HG02588 (cell line): ENCODE measurements at regions not wholly inside any gene's neighbourhood (a gene's known extent, or its start where the extent isn't known, plus 50 kb on each side); places are given as distances from the start of the nearest gene placed in this dataset.
"Not testable (repeated sequence)": the region's sequence is repeated elsewhere in the genome, so short reads cannot be mapped to it uniquely, and the experiment has no call there.

Experiments used
- ATAC-seq: cut with Tn5 transposase; IDR thresholded peaks from one replicate; pipeline ENCODE4 v1.9.1; 2021; ENCODE audit warnings: mild to moderate bottlenecking, moderate library complexity; ENCODE audit not compliant: unreplicated experiment

GRCh38 chr3:101946906-101947305 is 97.6 kb downstream of the NFKBIZ start:
- no peak for ATAC-seq

GRCh38 chr3:101950510-101950909 is 101.2 kb downstream of the NFKBIZ start:
- ATAC-seq = no peak

- ATAC-seq = no peak
These were observed 101.8 kb downstream of the NFKBIZ start for GRCh38 chr3:101950985-101951733.

- no peak for ATAC-seq
These were observed 105.0 kb downstream of the NFKBIZ start for GRCh38 chr3:101954361-101954760.

- no peak for ATAC-seq
These were observed 105.6 kb downstream of the NFKBIZ start for GRCh38 chr3:101954936-101955335.

GRCh38 chr3:101962055-101962454 is 112.7 kb downstream of the NFKBIZ start:
- no peak for ATAC-seq

- no peak for ATAC-seq
These were observed 114.6 kb downstream of the NFKBIZ start for GRCh38 chr3:101963902-101964362.

- ATAC-seq = no peak
These were observed 115.5 kb downstream of the NFKBIZ start for GRCh38 chr3:101964861-101965260.

GRCh38 chr3:101966226-101966625 is 116.9 kb downstream of the NFKBIZ start:
- no peak for ATAC-seq

- ATAC-seq = no peak
These were observed 120.9 kb downstream of the NFKBIZ start for GRCh38 chr3:101970212-101970611.

GRCh38 chr3:101970905-101971304 is 121.6 kb downstream of the NFKBIZ start:
- no peak for ATAC-seq

- ATAC-seq = no peak
These were observed 123.3 kb downstream of the NFKBIZ start for GRCh38 chr3:101972430-101973162.

- no peak for ATAC-seq
These were observed 123.8 kb downstream of the NFKBIZ start for GRCh38 chr3:101973163-101973505.

GRCh38 chr3:101975415-101975814 is 126.1 kb downstream of the NFKBIZ start:
- not testable (repeated sequence) for ATAC-seq

- ATAC-seq = peak; percentile 95
These were observed 127.2 kb downstream of the NFKBIZ start for GRCh38 chr3:101976473-101976872.

GRCh38 chr3:101978348-101978747 is 129.0 kb downstream of the NFKBIZ start:
- ATAC-seq = no peak

- ATAC-seq = no peak
These were observed 129.7 kb downstream of the NFKBIZ start for GRCh38 chr3:101979033-101979432.

- no peak for ATAC-seq
These were observed 135.0 kb downstream of the NFKBIZ start for GRCh38 chr3:101984356-101984755.

GRCh38 chr3:101988596-101988995 is 139.3 kb downstream of the NFKBIZ start:
- ATAC-seq = peak; percentile 28

- ATAC-seq = no peak
These were observed 140.4 kb downstream of the NFKBIZ start for GRCh38 chr3:101989578-101990200.

- ATAC-seq = no peak
These were observed 143.5 kb downstream of the NFKBIZ start for GRCh38 chr3:101992863-101993262.

- ATAC-seq = no peak
These were observed 145.1 kb downstream of the NFKBIZ start for GRCh38 chr3:101994386-101994785.
